ENCODE measurements at regions not wholly inside any gene's neighbourhood (a gene's known extent, or its start where the extent isn't known, plus 50 kb on each side); places are given as distances from the start of the nearest gene placed in this dataset.

- Histone ChIP-seq H3K9me3 (ENCODE audit: insufficient read depth, low read depth, low read length) (no peaks in the 10 kb centered on the region), H2AFZ (ENCODE audit: low read depth, low read length) (no peak overlapping the region), H3K4me3 (ENCODE audit: insufficient read depth, low read depth, low read length) (no peak overlapping the region), H4K20me1 (ENCODE audit: insufficient read depth, low read length) (no peaks in the 10 kb centered on the region), H3K27ac (ENCODE audit: low read depth, low read length) (peak overlapping the region; percentile 56), H3K4me2 (ENCODE audit: low read length) (peak overlapping the region; percentile 51), H3K27me3 (ENCODE audit: insufficient read depth, low read length) (no peaks in the 10 kb centered on the region), H3K9ac (ENCODE audit: low read length) (peak overlapping the region; percentile 37), H3K79me2 (ENCODE audit: insufficient read depth, low read length) (no peaks in the 10 kb centered on the region), H3K36me3 (ENCODE audit: insufficient read depth, low read length) (no peaks in the 10 kb centered on the region), H3K4me1 (ENCODE audit: insufficient read depth, low read length) (peaks cover 12% of the 10 kb centered on the region)
- FAIRE-seq = no peak
- Mint-ChIP-seq H3K27ac (ENCODE audit: unreplicated experiment) (peak overlapping the region; percentile 56), H3K27me3 (ENCODE audit: low read depth, unreplicated experiment) (no peaks in the 10 kb centered on the region), H3K4me3 (ENCODE audit: unreplicated experiment) (no peak overlapping the region), H3K4me1 (ENCODE audit: low read depth, unreplicated experiment) (peaks cover 11% of the 10 kb centered on the region), H3K36me3 (ENCODE audit: low read depth, unreplicated experiment) (no peaks in the 10 kb centered on the region), H3K9me3 (ENCODE audit: unreplicated experiment) (no peaks in the 10 kb centered on the region)
- TF ChIP-seq EZH2 (IDR thresholded peaks at IDR 0.05; ENCODE audit: insufficient read depth, low read length) = no peak
- TF ChIP-seq CTCF (IDR thresholded peaks at IDR 0.05; ENCODE audit: insufficient read depth, low read depth, low read length) = no peak
- peak; percentile 34 for DNase-seq (ENCODE audit: low read depth)
Measured at GRCh38 chr2:155841442-155841841, 491.1 kb downstream of the NR4A2 start.

DNA sequence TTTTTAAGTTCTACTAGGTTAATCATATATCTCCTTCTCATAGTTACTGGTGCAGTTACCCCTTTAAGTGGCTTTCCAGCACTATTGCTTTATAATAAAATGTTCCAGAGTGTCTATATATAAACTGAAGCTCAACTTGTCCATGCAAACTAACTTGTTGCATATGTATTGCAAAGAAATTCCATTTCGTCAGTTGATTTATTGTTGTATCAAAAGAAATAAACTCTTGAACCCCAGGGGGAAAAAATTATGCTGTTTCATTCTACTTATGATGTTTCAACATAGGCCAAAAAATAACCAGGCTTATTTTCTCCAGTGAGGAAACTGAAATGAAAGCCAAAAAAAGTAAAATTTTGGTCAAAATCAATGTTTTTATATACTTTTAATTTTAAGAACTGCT lies 491.9 kb downstream of the NR4A2 start:
- Histone ChIP-seq H3K27me3 (ENCODE audit: insufficient read depth, low read length) (no peaks in the 10 kb centered on the region), H3K79me2 (ENCODE audit: insufficient read depth, low read length) (no peaks in the 10 kb centered on the region), H3K27ac (ENCODE audit: low read depth, low read length) (no peak overlapping the region), H3K4me1 (ENCODE audit: insufficient read depth, low read length) (peaks cover 12% of the 10 kb centered on the region), H3K9ac (ENCODE audit: low read length) (no peak overlapping the region), H3K9me3 (ENCODE audit: insufficient read depth, low read depth, low read length) (no peaks in the 10 kb centered on the region), H3K36me3 (ENCODE audit: insufficient read depth, low read length) (no peaks in the 10 kb centered on the region), H3K4me3 (ENCODE audit: insufficient read depth, low read depth, low read length) (no peak overlapping the region), H2AFZ (ENCODE audit: low read depth, low read length) (no peak overlapping the region), H4K20me1 (ENCODE audit: insufficient read depth, low read length) (no peaks in the 10 kb centered on the region), H3K4me2 (ENCODE audit: low read length) (no peak overlapping the region)
- Mint-ChIP-seq H3K9me3 (ENCODE audit: unreplicated experiment) (no peaks in the 10 kb centered on the region), H3K36me3 (ENCODE audit: low read depth, unreplicated experiment) (no peaks in the 10 kb centered on the region), H3K4me3 (ENCODE audit: unreplicated experiment) (no peak overlapping the region), H3K27me3 (ENCODE audit: low read depth, unreplicated experiment) (no peaks in the 10 kb centered on the region), H3K4me1 (ENCODE audit: low read depth, unreplicated experiment) (peaks cover 8% of the 10 kb centered on the region), H3K27ac (ENCODE audit: unreplicated experiment) (no peak overlapping the region)
- no peak for DNase-seq (ENCODE audit: low read depth)
- no peak for TF ChIP-seq CTCF (IDR thresholded peaks at IDR 0.05; ENCODE audit: insufficient read depth, low read depth, low read length)
- no peak for TF ChIP-seq EZH2 (IDR thresholded peaks at IDR 0.05; ENCODE audit: insufficient read depth, low read length)
- no peak for FAIRE-seq

DNA sequence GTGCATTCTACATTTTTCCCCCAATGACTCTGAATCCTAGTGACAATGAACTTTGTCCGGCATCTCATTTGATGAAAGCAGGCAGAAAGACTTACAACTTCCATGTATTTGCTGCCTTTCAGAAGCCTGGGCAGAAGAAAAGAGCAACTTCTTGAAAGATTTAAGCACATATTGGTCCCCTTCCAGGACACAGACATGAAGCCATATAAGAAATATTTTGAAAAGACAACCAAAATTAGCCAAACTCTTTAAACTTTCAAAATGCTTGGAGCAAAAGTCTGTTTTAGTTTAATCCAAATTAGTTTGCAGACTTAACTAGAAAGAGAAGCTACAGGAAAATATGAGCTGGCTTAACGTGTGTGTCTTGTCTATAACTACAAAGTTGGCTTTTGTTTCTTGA lies 492.5 kb downstream of the NR4A2 start:
- Histone ChIP-seq H3K4me2 (ENCODE audit: low read length) (no peak overlapping the region), H3K79me2 (ENCODE audit: insufficient read depth, low read length) (no peaks in the 10 kb centered on the region), H3K9ac (ENCODE audit: low read length) (no peak overlapping the region), H3K9me3 (ENCODE audit: insufficient read depth, low read depth, low read length) (no peaks in the 10 kb centered on the region), H3K4me3 (ENCODE audit: insufficient read depth, low read depth, low read length) (no peak overlapping the region), H3K4me1 (ENCODE audit: insufficient read depth, low read length) (peaks cover 12% of the 10 kb centered on the region), H3K27ac (ENCODE audit: low read depth, low read length) (no peak overlapping the region), H4K20me1 (ENCODE audit: insufficient read depth, low read length) (no peaks in the 10 kb centered on the region), H3K27me3 (ENCODE audit: insufficient read depth, low read length) (no peaks in the 10 kb centered on the region), H3K36me3 (ENCODE audit: insufficient read depth, low read length) (no peaks in the 10 kb centered on the region), H2AFZ (ENCODE audit: low read depth, low read length) (no peak overlapping the region)
- FAIRE-seq = no peak
- Mint-ChIP-seq H3K9me3 (ENCODE audit: unreplicated experiment) (no peaks in the 10 kb centered on the region), H3K4me3 (ENCODE audit: unreplicated experiment) (no peak overlapping the region), H3K27me3 (ENCODE audit: low read depth, unreplicated experiment) (no peaks in the 10 kb centered on the region), H3K27ac (ENCODE audit: unreplicated experiment) (no peak overlapping the region), H3K36me3 (ENCODE audit: low read depth, unreplicated experiment) (no peaks in the 10 kb centered on the region), H3K4me1 (ENCODE audit: low read depth, unreplicated experiment) (peaks cover 8% of the 10 kb centered on the region)
- TF ChIP-seq EZH2 (IDR thresholded peaks at IDR 0.05; ENCODE audit: insufficient read depth, low read length) = no peak
- DNase-seq (ENCODE audit: low read depth) = no peak

All from astrocyte (in vitro differentiated cells and primary cell).